Astrocyte (in vitro differentiated cells and primary cell): ENCODE measurements at regions not wholly inside any gene's neighbourhood (a gene's known extent, or its start where the extent isn't known, plus 50 kb on each side); places are given as distances from the start of the nearest gene placed in this dataset.
A peak's percentile ranks its signal among the peaks of the same experiment; 100 is the strongest.

Experiments
- DNase-seq: peaks from one replicate; pipeline ENCODE4 v3.0.0-alpha.2; 2010; ENCODE audit warnings: low read depth
- FAIRE-seq: peaks from 2 replicates; lab custom pipeline; 2011; peaks lifted over from hg19 to GRCh38; lab: Jason Lieb, UNC
- H2AFZ ChIP-seq: 2 replicates; pipeline ENCODE4 v1.6.0; 2012; ENCODE audit warnings: low read depth, low read length, inconsistent platforms
- H3K27ac ChIP-seq: 2 replicates; pipeline ENCODE4 v1.5.1; 2011; ENCODE audit warnings: low read depth, low read length, inconsistent platforms
- H3K27me3 ChIP-seq: 2 replicates; pipeline ENCODE4 v1.6.0; 2011; ENCODE audit warnings: low read length, inconsistent platforms; ENCODE audit not compliant: insufficient read depth
- H3K36me3 ChIP-seq: 2 replicates; pipeline ENCODE4 v1.5.1; 2011; ENCODE audit warnings: low read length, inconsistent platforms; ENCODE audit not compliant: insufficient read depth
- H3K4me1 ChIP-seq: 2 replicates; pipeline ENCODE4 v1.5.1; 2011; ENCODE audit warnings: low read length, inconsistent platforms; ENCODE audit not compliant: insufficient read depth
- H3K4me2 ChIP-seq: 2 replicates; pipeline ENCODE4 v1.6.0; 2012; ENCODE audit warnings: low read length, inconsistent platforms
- H3K4me3 ChIP-seq: 2 replicates; pipeline ENCODE4 v1.5.1; 2011; ENCODE audit warnings: low read depth, mild to moderate bottlenecking, low read length, inconsistent platforms; ENCODE audit not compliant: insufficient read depth
- H3K79me2 ChIP-seq: 2 replicates; pipeline ENCODE4 v1.6.0; 2012; ENCODE audit warnings: mild to moderate bottlenecking, low read length, inconsistent platforms; ENCODE audit not compliant: insufficient read depth
- H3K9ac ChIP-seq: 2 replicates; pipeline ENCODE4 v1.6.0; 2012; ENCODE audit warnings: mild to moderate bottlenecking, low read length, inconsistent platforms
- H3K9me3 ChIP-seq: 2 replicates; pipeline ENCODE4 v1.5.1; 2012; ENCODE audit warnings: low read depth, mild to moderate bottlenecking, low read length, inconsistent platforms; ENCODE audit not compliant: insufficient read depth
- H4K20me1 ChIP-seq: 2 replicates; pipeline ENCODE4 v1.6.0; 2012; ENCODE audit warnings: low read length, inconsistent platforms; ENCODE audit not compliant: insufficient read depth
- H3K27ac Mint-ChIP-seq: one replicate; pipeline ENCODE4 v1.8.0; 2021; ENCODE audit warnings: mild to moderate bottlenecking, mixed read lengths; ENCODE audit not compliant: unreplicated experiment
- H3K27me3 Mint-ChIP-seq: one replicate; pipeline ENCODE4 v1.8.0; 2021; ENCODE audit warnings: low read depth, mixed read lengths; ENCODE audit not compliant: unreplicated experiment
- H3K36me3 Mint-ChIP-seq: one replicate; pipeline ENCODE4 v1.8.0; 2021; ENCODE audit warnings: low read depth, mixed read lengths; ENCODE audit not compliant: unreplicated experiment
- H3K4me1 Mint-ChIP-seq: one replicate; pipeline ENCODE4 v1.8.0; 2021; ENCODE audit warnings: low read depth, mixed read lengths; ENCODE audit not compliant: unreplicated experiment
- H3K4me3 Mint-ChIP-seq: one replicate; pipeline ENCODE4 v1.8.0; 2021; ENCODE audit warnings: mild to moderate bottlenecking, moderate library complexity, mixed read lengths; ENCODE audit not compliant: unreplicated experiment
- H3K9me3 Mint-ChIP-seq: one replicate; pipeline ENCODE4 v1.8.0; 2021; ENCODE audit warnings: mild to moderate bottlenecking, mixed read lengths; ENCODE audit not compliant: unreplicated experiment
- EZH2 ChIP-seq: IDR thresholded peaks from 2 replicates; pipeline ENCODE4 v1.6.1; 2012; ENCODE audit warnings: mild to moderate bottlenecking, low read length, inconsistent platforms; ENCODE audit not compliant: insufficient read depth
- TF ChIP-seq, protein P1 (sequence below): IDR thresholded peaks from 2 replicates; pipeline ENCODE4 v1.5.1; 2011; ENCODE audit warnings: low read depth, mild to moderate bottlenecking, inconsistent platforms, low read length, moderate library complexity; ENCODE audit not compliant: insufficient read depth

DNA sequence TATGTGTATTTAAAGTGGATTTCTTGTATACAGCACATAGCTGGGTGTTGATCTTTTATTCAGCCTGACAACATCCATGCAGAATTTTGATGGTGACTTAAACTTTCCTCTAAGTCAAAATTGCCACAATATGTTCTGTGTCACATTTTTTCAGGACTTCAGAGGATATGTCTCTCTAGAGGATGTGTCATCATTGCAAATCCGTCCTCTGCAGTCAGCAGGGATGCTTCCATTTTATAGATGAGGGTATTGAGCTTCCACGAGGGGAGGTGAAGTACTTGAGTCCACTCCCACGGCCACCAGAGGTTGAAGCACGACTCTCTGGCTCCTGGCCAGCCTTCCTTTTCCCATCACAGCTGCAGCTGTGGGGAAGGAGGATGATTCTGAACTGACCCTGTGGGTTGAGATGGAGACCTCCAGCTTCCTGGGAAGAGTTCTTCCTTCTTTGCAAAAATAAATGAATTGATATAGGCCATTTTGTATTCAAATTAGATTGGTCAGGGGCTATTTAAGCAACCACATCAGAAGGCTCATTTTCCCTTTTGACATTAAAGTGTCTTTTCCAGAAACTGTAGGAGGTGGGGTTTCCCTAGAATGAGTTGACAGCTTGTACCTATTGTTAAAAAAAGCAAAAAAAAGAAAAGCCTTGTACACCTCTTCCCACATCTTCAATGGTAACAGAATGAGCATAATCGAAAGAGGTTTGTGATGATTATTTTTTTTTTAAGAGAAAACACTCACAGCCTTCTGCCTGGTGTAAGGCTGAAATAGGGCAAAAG lies 55.2 kb upstream of the MYEOV start:
- FAIRE-seq = no peak
- H3K9ac ChIP-seq = no peak overlapping the region
- H3K27ac ChIP-seq = no peak overlapping the region
- Mint-ChIP-seq H3K9me3 (peaks cover 8% of the 10 kb centered on the region), H3K4me1 (no peaks in the 10 kb centered on the region), H3K27me3 (peaks cover 34% of the 10 kb centered on the region), H3K27ac (peak overlapping the region; percentile 11), H3K4me3 (no peak overlapping the region), H3K36me3 (no peaks in the 10 kb centered on the region)
- DNase-seq = no peak
- H3K9me3 ChIP-seq = peaks cover 3% of the 10 kb centered on the region
- peaks cover 3% of the 10 kb centered on the region for H3K27me3 ChIP-seq
- no peaks in the 10 kb centered on the region for H3K4me1 ChIP-seq
- no peak overlapping the region for H3K4me2 ChIP-seq
- TF ChIP-seq, protein P1, sequence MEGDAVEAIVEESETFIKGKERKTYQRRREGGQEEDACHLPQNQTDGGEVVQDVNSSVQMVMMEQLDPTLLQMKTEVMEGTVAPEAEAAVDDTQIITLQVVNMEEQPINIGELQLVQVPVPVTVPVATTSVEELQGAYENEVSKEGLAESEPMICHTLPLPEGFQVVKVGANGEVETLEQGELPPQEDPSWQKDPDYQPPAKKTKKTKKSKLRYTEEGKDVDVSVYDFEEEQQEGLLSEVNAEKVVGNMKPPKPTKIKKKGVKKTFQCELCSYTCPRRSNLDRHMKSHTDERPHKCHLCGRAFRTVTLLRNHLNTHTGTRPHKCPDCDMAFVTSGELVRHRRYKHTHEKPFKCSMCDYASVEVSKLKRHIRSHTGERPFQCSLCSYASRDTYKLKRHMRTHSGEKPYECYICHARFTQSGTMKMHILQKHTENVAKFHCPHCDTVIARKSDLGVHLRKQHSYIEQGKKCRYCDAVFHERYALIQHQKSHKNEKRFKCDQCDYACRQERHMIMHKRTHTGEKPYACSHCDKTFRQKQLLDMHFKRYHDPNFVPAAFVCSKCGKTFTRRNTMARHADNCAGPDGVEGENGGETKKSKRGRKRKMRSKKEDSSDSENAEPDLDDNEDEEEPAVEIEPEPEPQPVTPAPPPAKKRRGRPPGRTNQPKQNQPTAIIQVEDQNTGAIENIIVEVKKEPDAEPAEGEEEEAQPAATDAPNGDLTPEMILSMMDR = no peak
- TF ChIP-seq EZH2 = no peak
- no peaks in the 10 kb centered on the region for H3K36me3 ChIP-seq
- H3K79me2 ChIP-seq = no peaks in the 10 kb centered on the region
- H3K4me3 ChIP-seq = no peak overlapping the region
- H4K20me1 ChIP-seq = no peaks in the 10 kb centered on the region
- H2AFZ ChIP-seq = no peak overlapping the region

DNA sequence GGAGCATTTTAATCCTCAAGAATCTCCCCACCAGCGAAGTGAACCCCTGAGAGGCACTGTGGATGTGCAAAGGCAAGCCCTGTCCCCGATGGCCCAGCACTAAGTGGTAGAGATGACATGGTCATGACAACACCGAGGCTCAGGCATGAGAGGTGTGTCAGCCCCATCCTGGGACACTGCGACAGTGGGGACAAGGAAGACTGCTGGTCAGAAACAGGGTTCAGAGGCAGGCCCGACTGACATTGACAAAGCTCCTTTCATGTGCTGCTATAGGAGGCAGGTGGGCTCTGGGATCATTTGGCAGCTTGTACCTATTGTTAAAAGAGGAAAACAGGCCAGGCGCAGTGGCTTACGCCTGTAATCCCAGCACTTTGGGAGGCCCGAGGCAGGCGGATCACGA lies 54.3 kb upstream of the MYEOV start:
- Histone ChIP-seq H3K9me3 (peaks cover 3% of the 10 kb centered on the region), H3K9ac (no peak overlapping the region), H2AFZ (no peak overlapping the region), H3K4me3 (no peak overlapping the region), H3K4me1 (no peaks in the 10 kb centered on the region), H3K79me2 (no peaks in the 10 kb centered on the region), H3K4me2 (no peak overlapping the region), H3K27me3 (no peaks in the 10 kb centered on the region), H3K27ac (no peak overlapping the region), H4K20me1 (no peaks in the 10 kb centered on the region), H3K36me3 (no peaks in the 10 kb centered on the region)
- Mint-ChIP-seq H3K27me3 (peaks cover 31% of the 10 kb centered on the region), H3K9me3 (peaks cover 8% of the 10 kb centered on the region), H3K36me3 (no peaks in the 10 kb centered on the region), H3K4me1 (no peaks in the 10 kb centered on the region), H3K4me3 (no peak overlapping the region), H3K27ac (no peak overlapping the region)
- no peak for DNase-seq
- FAIRE-seq = no peak
- no peak for TF ChIP-seq EZH2
- TF ChIP-seq, protein P1 = no peak
